Neural crest cell (in vitro differentiated cells): ENCODE measurements at regions not wholly inside any gene's neighbourhood (a gene's known extent, or its start where the extent isn't known, plus 50 kb on each side); places are given as distances from the start of the nearest gene placed in this dataset.

Experiments
- DNase-seq: peaks from one replicate; pipeline ENCODE4 v3.0.0; 2021; ENCODE audit warnings: low read depth, mixed read lengths, low spot score
- H3K27ac Mint-ChIP-seq: one replicate; pipeline ENCODE4 v1.8.0; 2021; ENCODE audit warnings: mild to moderate bottlenecking, mixed read lengths; ENCODE audit not compliant: unreplicated experiment
- H3K27me3 Mint-ChIP-seq: 2 replicates; pipeline ENCODE4 v1.8.0; 2021; ENCODE audit warnings: low read depth, mild to moderate bottlenecking, mixed read lengths
- H3K36me3 Mint-ChIP-seq: 2 replicates; pipeline ENCODE4 v1.8.0; 2021; ENCODE audit warnings: low read depth, mild to moderate bottlenecking, mixed read lengths
- H3K4me1 Mint-ChIP-seq: 2 replicates; pipeline ENCODE4 v1.8.0; 2021; ENCODE audit warnings: mixed read lengths
- H3K4me3 Mint-ChIP-seq: one replicate; pipeline ENCODE4 v1.8.0; 2021; ENCODE audit warnings: mild to moderate bottlenecking, mixed read lengths
- H3K9me3 Mint-ChIP-seq: 2 replicates; pipeline ENCODE4 v1.8.0; 2021; ENCODE audit warnings: mixed read lengths
- CTCF ChIP-seq: fragments of 200-600 bp; sonication (generic); conservative IDR thresholded peaks from 2 replicates; pipeline ENCODE4 v1.5.0; 2021; ENCODE audit warnings: antibody characterized with exemption, mild to moderate bottlenecking

- TF ChIP-seq CTCF, result no peak
- Mint-ChIP-seq H3K9me3 (no peaks in the 10 kb centered on the region), H3K4me3 (peak overlapping the region; percentile 35), H3K4me1 (peaks cover 22% of the 10 kb centered on the region), H3K27me3 (peaks cover 98% of the 10 kb centered on the region), H3K27ac (no peak overlapping the region), H3K36me3 (peaks cover 6% of the 10 kb centered on the region)
- DNase-seq, result no peak
These were observed 196.1 kb downstream of the TRIM27 start for GRCh38 chr6:28727559-28728211.

GRCh38 chr6:28729501-28730402 lies 194.0 kb downstream of the TRIM27 start:
- no peak for DNase-seq
- TF ChIP-seq CTCF, result no peak
- Mint-ChIP-seq H3K27me3 (peaks cover 100% of the 10 kb centered on the region), H3K9me3 (no peaks in the 10 kb centered on the region), H3K4me1 (peaks cover 22% of the 10 kb centered on the region), H3K4me3 (peak overlapping the region; percentile 86), H3K36me3 (peaks cover 6% of the 10 kb centered on the region), H3K27ac (no peak overlapping the region)

DNA sequence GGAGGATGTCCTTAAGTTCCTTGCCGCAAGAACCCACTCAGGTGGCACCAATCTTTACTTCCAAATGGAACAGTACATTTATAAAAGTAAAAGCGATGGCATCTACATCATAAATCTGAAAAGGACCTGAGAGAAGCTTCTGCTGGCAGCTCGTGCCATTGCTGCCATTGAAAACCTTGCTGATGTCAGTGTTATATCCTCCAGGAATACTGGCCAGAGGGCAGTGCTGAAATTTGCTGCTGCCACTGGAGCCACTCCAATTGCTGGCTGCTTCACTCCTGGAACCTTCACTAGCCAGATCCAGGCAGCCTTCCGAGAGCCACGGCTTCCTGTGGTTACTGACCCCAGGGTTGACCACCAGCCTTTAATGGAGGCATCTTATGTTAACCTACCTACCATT lies 191.7 kb downstream of the TRIM27 start:
- Mint-ChIP-seq H3K9me3 (peaks cover 3% of the 10 kb centered on the region), H3K4me1 (peaks cover 22% of the 10 kb centered on the region), H3K4me3 (no peak overlapping the region), H3K27me3 (peaks cover 100% of the 10 kb centered on the region), H3K36me3 (peaks cover 8% of the 10 kb centered on the region), H3K27ac (no peak overlapping the region)
- no peak for TF ChIP-seq CTCF
- no peak for DNase-seq

- Mint-ChIP-seq H3K9me3 (peaks cover 9% of the 10 kb centered on the region), H3K4me1 (peaks cover 12% of the 10 kb centered on the region), H3K4me3 (no peak overlapping the region), H3K27ac (no peak overlapping the region), H3K27me3 (peaks cover 100% of the 10 kb centered on the region), H3K36me3 (peaks cover 2% of the 10 kb centered on the region)
- no peak for TF ChIP-seq CTCF
- DNase-seq, result no peak
These were observed 189.3 kb downstream of the TRIM27 start for GRCh38 chr6:28734443-28734959.

DNA sequence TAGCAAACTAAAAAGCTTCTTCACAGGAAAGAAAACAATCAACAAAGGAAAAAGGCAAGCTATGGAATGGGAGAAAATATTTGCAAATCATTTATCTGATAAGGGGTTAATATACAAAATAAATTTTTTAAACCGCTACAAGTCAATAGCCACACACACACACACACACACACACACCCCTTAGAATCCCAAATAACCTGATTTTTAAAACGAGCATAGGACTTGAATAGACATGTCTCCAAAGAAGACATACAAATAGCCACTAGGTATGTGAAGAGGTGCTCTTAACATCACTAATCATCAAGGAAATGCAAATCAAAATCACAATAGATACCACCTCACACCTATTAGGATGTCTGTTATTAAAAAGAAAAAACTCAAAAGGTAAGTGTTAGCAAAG lies 187.7 kb downstream of the TRIM27 start:
- peaks cover 6% of the 10 kb centered on the region for H3K4me1 Mint-ChIP-seq
- H3K9me3 Mint-ChIP-seq, result peaks cover 9% of the 10 kb centered on the region
- H3K27ac Mint-ChIP-seq, result no peak overlapping the region
- no peak for DNase-seq
- peaks cover 2% of the 10 kb centered on the region for H3K36me3 Mint-ChIP-seq
- TF ChIP-seq CTCF, result no peak
- H3K27me3 Mint-ChIP-seq, result peaks cover 91% of the 10 kb centered on the region
- no peak overlapping the region for H3K4me3 Mint-ChIP-seq
